SK-N-SH treated with all-trans-retinoic acid at 6 μM for 48 hours (cell line): ENCODE measurements at regions not wholly inside any gene's neighbourhood (a gene's known extent, or its start where the extent isn't known, plus 50 kb on each side); places are given as distances from the start of the nearest gene placed in this dataset.

Experiments
- ARNTL ChIP-seq: fragments of 450-650 bp; formaldehyde crosslinking; IDR thresholded peaks from 2 replicates; pipeline ENCODE4 v1.5.0; 2020; ENCODE audit warnings: low read depth, mild to moderate bottlenecking, moderate library complexity, borderline replicate concordance
- BACH2 ChIP-seq: fragments of 250-450 bp; sonication (Bioruptor Pico); IDR thresholded peaks from 2 replicates; pipeline ENCODE4 v1.9.0; 2021; ENCODE audit warnings: mild to moderate bottlenecking, borderline replicate concordance
- POU6F1 ChIP-seq: fragments of 250-450 bp; sonication (Bioruptor Pico); IDR thresholded peaks from 2 replicates; pipeline ENCODE4 v1.8.0; 2021; ENCODE audit warnings: low read depth, mild to moderate bottlenecking, moderate library complexity, borderline replicate concordance
- TCF4 ChIP-seq: fragments of 250-450 bp; sonication (Bioruptor Pico); IDR thresholded peaks from 2 replicates; pipeline ENCODE4 v1.8.0; 2021; ENCODE audit warnings: mild to moderate bottlenecking, moderate library complexity, borderline replicate concordance
- TSHZ2 ChIP-seq: fragments of 250-450 bp; sonication (Bioruptor Pico); IDR thresholded peaks from 2 replicates; pipeline ENCODE4 v1.5.0; 2020; ENCODE audit warnings: mild to moderate bottlenecking, moderate library complexity
- ZFP30 ChIP-seq: fragments of 450-650 bp; formaldehyde crosslinking; IDR thresholded peaks from 2 replicates; pipeline ENCODE4 v1.5.0; 2022; ENCODE audit warnings: mild to moderate bottlenecking, moderate library complexity
- ZNF565 ChIP-seq: fragments of 450-650 bp; formaldehyde crosslinking; conservative IDR thresholded peaks from 2 replicates; pipeline ENCODE4 v1.5.0; 2020; ENCODE audit warnings: low read depth, mild to moderate bottlenecking, moderate library complexity

GRCh38 chr5:33282696-33283095 is 158.1 kb upstream of the TARS1 start:
- TF ChIP-seq POU6F1 (CRISPR knock-in tag) (no peak), ZNF565 (CRISPR knock-in tag) (no peak), ARNTL (CRISPR knock-in tag) (no peak), TCF4 (no peak), ZFP30 (CRISPR knock-in tag) (no peak), BACH2 (CRISPR knock-in tag) (no peak), TSHZ2 (CRISPR knock-in tag) (no peak)
